ENCODE measurements at regions not wholly inside any gene's neighbourhood (a gene's known extent, or its start where the extent isn't known, plus 50 kb on each side); places are given as distances from the start of the nearest gene placed in this dataset.
A peak's percentile ranks its signal among the peaks of the same experiment; 100 is the strongest.
"Not testable (repeated sequence)": the region's sequence is repeated elsewhere in the genome, so short reads cannot be mapped to it uniquely, and the experiment has no call there.

GRCh38 chr2:241958818-241959545, 89.5 kb downstream of the RTP5 start:
- no peak for DNase-seq (ENCODE audit: low read depth)

- no peak for DNase-seq (ENCODE audit: low read depth)
These were observed 90.3 kb downstream of the RTP5 start for GRCh38 chr2:241959751-241960269.

GRCh38 chr2:241961454-241961853, 91.9 kb downstream of the RTP5 start:
- no peak for DNase-seq (ENCODE audit: low read depth)

GRCh38 chr2:241964133-241964532, 94.6 kb downstream of the RTP5 start:
- no peak for DNase-seq (ENCODE audit: low read depth)

GRCh38 chr2:241965931-241966412, 96.4 kb downstream of the RTP5 start:
- peak; percentile 97 for DNase-seq (ENCODE audit: low read depth)

- DNase-seq (ENCODE audit: low read depth), result no peak
These were observed 97.3 kb downstream of the RTP5 start for GRCh38 chr2:241966647-241967466.

GRCh38 chr2:241967467-241968144, 98.1 kb downstream of the RTP5 start:
- DNase-seq (ENCODE audit: low read depth), result no peak

- no peak for DNase-seq (ENCODE audit: low read depth)
These were observed 98.9 kb downstream of the RTP5 start for GRCh38 chr2:241968417-241968816.

- not testable (repeated sequence) for DNase-seq (ENCODE audit: low read depth)
These were observed 99.7 kb downstream of the RTP5 start for GRCh38 chr2:241969182-241969581.

- no peak for DNase-seq (ENCODE audit: low read depth)
These were observed 101.2 kb downstream of the RTP5 start for GRCh38 chr2:241970716-241971115.

GRCh38 chr2:241974096-241974495, 104.6 kb downstream of the RTP5 start:
- no peak for DNase-seq (ENCODE audit: low read depth)

- DNase-seq (ENCODE audit: low read depth), result no peak
These were observed 105.5 kb downstream of the RTP5 start for GRCh38 chr2:241974851-241975592.

- DNase-seq (ENCODE audit: low read depth), result no peak
These were observed 106.2 kb downstream of the RTP5 start for GRCh38 chr2:241975593-241976284.

GRCh38 chr2:241976296-241976695, 106.8 kb downstream of the RTP5 start:
- no peak for DNase-seq (ENCODE audit: low read depth)

- no peak for DNase-seq (ENCODE audit: low read depth)
These were observed 108.2 kb downstream of the RTP5 start for GRCh38 chr2:241977557-241978300.

- DNase-seq (ENCODE audit: low read depth), result no peak
These were observed 109.1 kb downstream of the RTP5 start for GRCh38 chr2:241978670-241979069.

- DNase-seq (ENCODE audit: low read depth), result no peak
These were observed 110.7 kb downstream of the RTP5 start for GRCh38 chr2:241980193-241980592.

- no peak for DNase-seq (ENCODE audit: low read depth)
These were observed 111.7 kb downstream of the RTP5 start for GRCh38 chr2:241981076-241981700.

- no peak for DNase-seq (ENCODE audit: low read depth)
These were observed 113.4 kb downstream of the RTP5 start for GRCh38 chr2:241982706-241983570.
